ENCODE measurements at regions not wholly inside any gene's neighbourhood (a gene's known extent, or its start where the extent isn't known, plus 50 kb on each side); places are given as distances from the start of the nearest gene placed in this dataset.

DNA sequence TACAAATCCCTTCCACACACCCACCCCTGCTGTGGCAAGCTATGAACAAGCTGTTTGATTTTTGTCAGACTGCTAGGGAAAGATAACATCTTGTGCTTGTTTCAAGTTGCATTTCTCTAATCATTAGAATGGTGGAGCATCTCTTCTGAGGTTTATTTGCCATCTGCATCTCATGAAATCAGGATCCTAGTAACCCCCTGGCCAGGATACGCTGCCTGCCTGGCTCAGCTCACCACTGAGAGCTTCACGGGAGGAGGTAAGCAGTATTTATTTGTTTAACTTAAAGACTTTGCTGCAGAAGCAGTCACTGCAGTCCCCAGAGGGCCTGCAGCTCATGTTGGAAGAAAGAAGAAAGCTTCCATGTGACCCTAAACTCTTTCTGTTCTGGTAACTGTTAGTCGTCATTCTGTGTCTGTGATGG is 83.3 kb upstream of the CXCL14 start:
- TF ChIP-seq, protein P1, sequence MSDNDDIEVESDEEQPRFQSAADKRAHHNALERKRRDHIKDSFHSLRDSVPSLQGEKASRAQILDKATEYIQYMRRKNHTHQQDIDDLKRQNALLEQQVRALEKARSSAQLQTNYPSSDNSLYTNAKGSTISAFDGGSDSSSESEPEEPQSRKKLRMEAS (IDR thresholded peaks at IDR 0.05), result no peak
- TF ChIP-seq EGR1 (IDR thresholded peaks at IDR 0.05) (no peak), TAF1 (IDR thresholded peaks at IDR 0.05; ENCODE audit: low read depth) (no peak), RAD21 (IDR thresholded peaks at IDR 0.05; ENCODE audit: low read depth) (no peak), YY1 (IDR thresholded peaks at IDR 0.05; ENCODE audit: low read depth) (no peak), CREB1 (IDR thresholded peaks at IDR 0.05; ENCODE audit: low read depth) (no peak), EP300 (IDR thresholded peaks at IDR 0.05; ENCODE audit: borderline replicate concordance) (no peak), CEBPB (IDR thresholded peaks at IDR 0.05) (no peak), TEAD4 (IDR thresholded peaks at IDR 0.05) (no peak), ZBTB7A (IDR thresholded peaks at IDR 0.05; ENCODE audit: low read depth) (no peak), TCF12 (IDR thresholded peaks at IDR 0.05; ENCODE audit: low read depth) (no peak), FOXM1 (IDR thresholded peaks at IDR 0.05; ENCODE audit: borderline replicate concordance, low read depth) (no peak), NFIC (IDR thresholded peaks at IDR 0.05) (no peak)
- TF ChIP-seq, protein P2, sequence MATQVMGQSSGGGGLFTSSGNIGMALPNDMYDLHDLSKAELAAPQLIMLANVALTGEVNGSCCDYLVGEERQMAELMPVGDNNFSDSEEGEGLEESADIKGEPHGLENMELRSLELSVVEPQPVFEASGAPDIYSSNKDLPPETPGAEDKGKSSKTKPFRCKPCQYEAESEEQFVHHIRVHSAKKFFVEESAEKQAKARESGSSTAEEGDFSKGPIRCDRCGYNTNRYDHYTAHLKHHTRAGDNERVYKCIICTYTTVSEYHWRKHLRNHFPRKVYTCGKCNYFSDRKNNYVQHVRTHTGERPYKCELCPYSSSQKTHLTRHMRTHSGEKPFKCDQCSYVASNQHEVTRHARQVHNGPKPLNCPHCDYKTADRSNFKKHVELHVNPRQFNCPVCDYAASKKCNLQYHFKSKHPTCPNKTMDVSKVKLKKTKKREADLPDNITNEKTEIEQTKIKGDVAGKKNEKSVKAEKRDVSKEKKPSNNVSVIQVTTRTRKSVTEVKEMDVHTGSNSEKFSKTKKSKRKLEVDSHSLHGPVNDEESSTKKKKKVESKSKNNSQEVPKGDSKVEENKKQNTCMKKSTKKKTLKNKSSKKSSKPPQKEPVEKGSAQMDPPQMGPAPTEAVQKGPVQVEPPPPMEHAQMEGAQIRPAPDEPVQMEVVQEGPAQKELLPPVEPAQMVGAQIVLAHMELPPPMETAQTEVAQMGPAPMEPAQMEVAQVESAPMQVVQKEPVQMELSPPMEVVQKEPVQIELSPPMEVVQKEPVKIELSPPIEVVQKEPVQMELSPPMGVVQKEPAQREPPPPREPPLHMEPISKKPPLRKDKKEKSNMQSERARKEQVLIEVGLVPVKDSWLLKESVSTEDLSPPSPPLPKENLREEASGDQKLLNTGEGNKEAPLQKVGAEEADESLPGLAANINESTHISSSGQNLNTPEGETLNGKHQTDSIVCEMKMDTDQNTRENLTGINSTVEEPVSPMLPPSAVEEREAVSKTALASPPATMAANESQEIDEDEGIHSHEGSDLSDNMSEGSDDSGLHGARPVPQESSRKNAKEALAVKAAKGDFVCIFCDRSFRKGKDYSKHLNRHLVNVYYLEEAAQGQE (IDR thresholded peaks at IDR 0.05; ENCODE audit: low read depth), result no peak

All from Ishikawa (cell line).